ENCODE measurements at regions not wholly inside any gene's neighbourhood (a gene's known extent, or its start where the extent isn't known, plus 50 kb on each side); places are given as distances from the start of the nearest gene placed in this dataset.
A peak's percentile ranks its signal among the peaks of the same experiment; 100 is the strongest.

DNA sequence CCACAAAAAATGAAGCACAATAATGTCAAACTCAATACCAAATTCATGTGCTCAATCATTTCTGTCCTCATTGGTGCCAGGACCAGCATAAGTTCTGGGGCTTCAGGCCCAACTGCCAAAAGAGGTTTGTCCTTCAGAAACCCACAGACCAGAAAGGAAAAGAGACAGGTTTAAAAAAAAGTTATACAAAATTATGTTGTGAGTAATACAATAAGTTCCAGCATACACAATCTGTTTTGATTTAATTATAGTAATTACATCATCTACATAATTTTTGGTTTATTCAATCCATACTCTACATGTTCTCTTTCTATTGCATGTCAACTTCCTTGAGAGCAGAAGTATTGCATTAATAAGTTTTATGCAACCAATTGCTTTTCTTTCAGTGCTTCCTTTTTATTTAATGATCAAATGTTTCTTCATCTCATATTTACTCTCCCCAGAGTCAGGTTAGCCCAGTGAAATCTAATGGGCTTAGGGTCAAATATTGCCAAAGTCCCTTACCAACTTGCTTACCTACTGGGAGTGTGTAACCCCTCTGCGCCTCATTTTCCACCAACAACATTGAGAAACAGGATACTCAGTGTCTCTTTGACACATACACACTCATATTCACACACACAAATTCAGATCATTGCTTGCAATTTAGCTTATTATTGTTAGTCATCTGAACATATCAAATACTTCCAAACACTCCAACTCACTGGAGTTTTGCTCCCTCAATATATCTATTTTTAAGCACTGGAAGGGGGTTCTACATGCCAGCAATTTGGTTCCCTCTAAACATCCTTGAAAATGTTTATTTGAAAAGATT, 424.4 kb upstream of the MARCKS start:
- H3K27ac ChIP-seq (ENCODE audit: low read depth, low read length): no peak overlapping the region
- Mint-ChIP-seq H3K9me3 (ENCODE audit: unreplicated experiment) (no peaks in the 10 kb centered on the region), H3K27me3 (ENCODE audit: low read depth, unreplicated experiment) (no peaks in the 10 kb centered on the region), H3K27ac (ENCODE audit: unreplicated experiment) (no peak overlapping the region), H3K4me3 (ENCODE audit: unreplicated experiment) (no peak overlapping the region), H3K4me1 (ENCODE audit: low read depth, unreplicated experiment) (peaks cover 4% of the 10 kb centered on the region), H3K36me3 (ENCODE audit: low read depth, unreplicated experiment) (no peaks in the 10 kb centered on the region)
- FAIRE-seq (peak; percentile 47), DNase-seq (ENCODE audit: low read depth) (no peak)
- no peak overlapping the region for H3K4me3 ChIP-seq (ENCODE audit: insufficient read depth, low read depth, low read length)
- no peaks in the 10 kb centered on the region for H3K4me1 ChIP-seq (ENCODE audit: insufficient read depth, low read length)
- no peak overlapping the region for H3K4me2 ChIP-seq (ENCODE audit: low read length)
- no peaks in the 10 kb centered on the region for H3K9me3 ChIP-seq (ENCODE audit: insufficient read depth, low read depth, low read length)
- TF ChIP-seq EZH2 (IDR thresholded peaks at IDR 0.05; ENCODE audit: insufficient read depth, low read length): no peak
- TF ChIP-seq, protein P1, sequence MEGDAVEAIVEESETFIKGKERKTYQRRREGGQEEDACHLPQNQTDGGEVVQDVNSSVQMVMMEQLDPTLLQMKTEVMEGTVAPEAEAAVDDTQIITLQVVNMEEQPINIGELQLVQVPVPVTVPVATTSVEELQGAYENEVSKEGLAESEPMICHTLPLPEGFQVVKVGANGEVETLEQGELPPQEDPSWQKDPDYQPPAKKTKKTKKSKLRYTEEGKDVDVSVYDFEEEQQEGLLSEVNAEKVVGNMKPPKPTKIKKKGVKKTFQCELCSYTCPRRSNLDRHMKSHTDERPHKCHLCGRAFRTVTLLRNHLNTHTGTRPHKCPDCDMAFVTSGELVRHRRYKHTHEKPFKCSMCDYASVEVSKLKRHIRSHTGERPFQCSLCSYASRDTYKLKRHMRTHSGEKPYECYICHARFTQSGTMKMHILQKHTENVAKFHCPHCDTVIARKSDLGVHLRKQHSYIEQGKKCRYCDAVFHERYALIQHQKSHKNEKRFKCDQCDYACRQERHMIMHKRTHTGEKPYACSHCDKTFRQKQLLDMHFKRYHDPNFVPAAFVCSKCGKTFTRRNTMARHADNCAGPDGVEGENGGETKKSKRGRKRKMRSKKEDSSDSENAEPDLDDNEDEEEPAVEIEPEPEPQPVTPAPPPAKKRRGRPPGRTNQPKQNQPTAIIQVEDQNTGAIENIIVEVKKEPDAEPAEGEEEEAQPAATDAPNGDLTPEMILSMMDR (IDR thresholded peaks at IDR 0.05; ENCODE audit: insufficient read depth, low read depth, low read length): no peak
- H3K36me3 ChIP-seq (ENCODE audit: insufficient read depth, low read length): no peaks in the 10 kb centered on the region
- H3K27me3 ChIP-seq (ENCODE audit: insufficient read depth, low read length): no peaks in the 10 kb centered on the region
- no peak overlapping the region for H2AFZ ChIP-seq (ENCODE audit: low read depth, low read length)
- no peaks in the 10 kb centered on the region for H4K20me1 ChIP-seq (ENCODE audit: insufficient read depth, low read length)
- no peak overlapping the region for H3K9ac ChIP-seq (ENCODE audit: low read length)
- no peaks in the 10 kb centered on the region for H3K79me2 ChIP-seq (ENCODE audit: insufficient read depth, low read length)

DNA sequence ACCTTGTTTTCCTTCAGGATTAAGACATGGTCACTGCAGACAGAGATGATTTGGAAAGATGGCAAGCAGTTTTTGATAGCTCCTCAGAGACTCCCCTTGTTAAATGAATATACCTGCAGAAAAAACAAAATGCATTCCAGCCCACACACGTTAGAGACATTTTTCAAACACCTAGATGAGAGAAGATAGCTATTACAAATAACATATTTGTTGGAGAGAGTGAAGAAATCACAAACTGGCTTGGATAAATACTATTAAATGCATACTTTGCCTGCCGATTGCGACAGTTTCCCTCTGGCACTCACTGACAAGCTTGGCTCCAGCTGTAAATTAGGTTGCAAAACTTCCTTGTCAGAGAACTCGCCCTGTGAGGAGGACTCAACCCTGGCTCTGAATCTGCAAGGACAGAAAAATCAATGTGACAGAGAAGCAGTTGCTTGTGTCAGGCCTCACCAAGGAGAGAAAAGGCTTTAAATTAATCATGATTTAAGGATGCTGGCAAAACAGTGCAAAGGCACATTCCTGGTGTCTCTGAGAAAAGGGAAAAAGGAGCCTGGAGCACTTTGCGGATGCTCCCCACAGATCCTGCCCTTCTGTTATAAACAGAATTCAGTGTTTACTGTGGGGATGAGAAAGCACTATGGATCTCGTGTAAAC, 423.7 kb upstream of the MARCKS start:
- no peaks in the 10 kb centered on the region for H3K27me3 ChIP-seq (ENCODE audit: insufficient read depth, low read length)
- DNase-seq (ENCODE audit: low read depth): peak; percentile 48
- no peaks in the 10 kb centered on the region for H3K4me1 ChIP-seq (ENCODE audit: insufficient read depth, low read length)
- TF ChIP-seq EZH2 (IDR thresholded peaks at IDR 0.05; ENCODE audit: insufficient read depth, low read length): no peak
- TF ChIP-seq, protein P1 (IDR thresholded peaks at IDR 0.05; ENCODE audit: insufficient read depth, low read depth, low read length): no peak
- no peak overlapping the region for H3K27ac ChIP-seq (ENCODE audit: low read depth, low read length)
- no peak overlapping the region for H2AFZ ChIP-seq (ENCODE audit: low read depth, low read length)
- FAIRE-seq: peak; percentile 32
- Mint-ChIP-seq H3K27ac (ENCODE audit: unreplicated experiment) (no peak overlapping the region), H3K9me3 (ENCODE audit: unreplicated experiment) (no peaks in the 10 kb centered on the region), H3K27me3 (ENCODE audit: low read depth, unreplicated experiment) (no peaks in the 10 kb centered on the region), H3K36me3 (ENCODE audit: low read depth, unreplicated experiment) (no peaks in the 10 kb centered on the region), H3K4me3 (ENCODE audit: unreplicated experiment) (no peak overlapping the region), H3K4me1 (ENCODE audit: low read depth, unreplicated experiment) (peaks cover 3% of the 10 kb centered on the region)
- H4K20me1 ChIP-seq (ENCODE audit: insufficient read depth, low read length): no peaks in the 10 kb centered on the region
- H3K36me3 ChIP-seq (ENCODE audit: insufficient read depth, low read length): no peaks in the 10 kb centered on the region
- H3K9me3 ChIP-seq (ENCODE audit: insufficient read depth, low read depth, low read length): no peaks in the 10 kb centered on the region
- no peak overlapping the region for H3K4me3 ChIP-seq (ENCODE audit: insufficient read depth, low read depth, low read length)
- no peak overlapping the region for H3K9ac ChIP-seq (ENCODE audit: low read length)
- H3K4me2 ChIP-seq (ENCODE audit: low read length): no peak overlapping the region
- no peaks in the 10 kb centered on the region for H3K79me2 ChIP-seq (ENCODE audit: insufficient read depth, low read length)

GRCh38 chr6:113434641-113435040, 422.5 kb upstream of the MARCKS start:
- Histone ChIP-seq H3K27ac (ENCODE audit: low read depth, low read length) (no peak overlapping the region), H4K20me1 (ENCODE audit: insufficient read depth, low read length) (no peaks in the 10 kb centered on the region), H3K27me3 (ENCODE audit: insufficient read depth, low read length) (no peaks in the 10 kb centered on the region), H3K9me3 (ENCODE audit: insufficient read depth, low read depth, low read length) (no peaks in the 10 kb centered on the region), H3K4me1 (ENCODE audit: insufficient read depth, low read length) (no peaks in the 10 kb centered on the region), H3K4me2 (ENCODE audit: low read length) (no peak overlapping the region), H3K79me2 (ENCODE audit: insufficient read depth, low read length) (no peaks in the 10 kb centered on the region), H2AFZ (ENCODE audit: low read depth, low read length) (no peak overlapping the region), H3K4me3 (ENCODE audit: insufficient read depth, low read depth, low read length) (no peak overlapping the region), H3K9ac (ENCODE audit: low read length) (no peak overlapping the region), H3K36me3 (ENCODE audit: insufficient read depth, low read length) (no peaks in the 10 kb centered on the region)
- H3K36me3 Mint-ChIP-seq (ENCODE audit: low read depth, unreplicated experiment): no peaks in the 10 kb centered on the region
- H3K9me3 Mint-ChIP-seq (ENCODE audit: unreplicated experiment): no peaks in the 10 kb centered on the region
- TF ChIP-seq, protein P1 (IDR thresholded peaks at IDR 0.05; ENCODE audit: insufficient read depth, low read depth, low read length): no peak
- TF ChIP-seq EZH2 (IDR thresholded peaks at IDR 0.05; ENCODE audit: insufficient read depth, low read length): no peak
- H3K27me3 Mint-ChIP-seq (ENCODE audit: low read depth, unreplicated experiment): no peaks in the 10 kb centered on the region
- DNase-seq (ENCODE audit: low read depth) (no peak), FAIRE-seq (no peak)
- no peaks in the 10 kb centered on the region for H3K4me1 Mint-ChIP-seq (ENCODE audit: low read depth, unreplicated experiment)
- no peak overlapping the region for H3K27ac Mint-ChIP-seq (ENCODE audit: unreplicated experiment)
- no peak overlapping the region for H3K4me3 Mint-ChIP-seq (ENCODE audit: unreplicated experiment)
